Stomach (tissue), 8 donors: ENCODE measurements at regions not wholly inside any gene's neighbourhood (a gene's known extent, or its start where the extent isn't known, plus 50 kb on each side); places are given as distances from the start of the nearest gene placed in this dataset.

ENCODE experiments used
- DNase-seq, 2 donors: peaks; one replicate each; pipeline versions ENCODE4 v3.0.0 to v3.0.0-alpha.2; 2013 to 2019
- H3K27ac ChIP-seq, 5 donors: fragments of 200-600 bp in 4 of 5; sonication (generic) in 4 of 5; one replicate each; pipeline ENCODE4 v1.5.1; 2013 to 2019; ENCODE audit warnings: mild to moderate bottlenecking in 1 of 5, moderate library complexity in 1 of 5
- H3K27me3 ChIP-seq, 3 donors: fragments of 200-600 bp; sonication (generic); one replicate each; pipeline ENCODE4 v1.5.1; 2017 to 2019; ENCODE audit warnings: mixed run types in 1 of 3
- H3K36me3 ChIP-seq, 4 donors: fragments of 200-600 bp; sonication (generic); 1 replicate in 3 of 4; 2 replicates in 1 of 4; pipeline ENCODE4 v1.5.1; 2016 to 2019
- H3K4me1 ChIP-seq, 4 donors: fragments of 200-600 bp; sonication (generic); one replicate each; pipeline ENCODE4 v1.5.1; 2016 to 2019
- H3K4me3 ChIP-seq, 4 donors: fragments of 200-600 bp; sonication (generic) in 3 of 4; one replicate each; pipeline ENCODE4 v1.5.1; 2016 to 2019; ENCODE audit warnings: mild to moderate bottlenecking in 1 of 4
- H3K9me3 ChIP-seq, 4 donors: fragments of 200-600 bp; sonication (generic); one replicate each; pipeline ENCODE4 v1.5.1; 2016 to 2019
- CTCF ChIP-seq, 7 experiments: fragments of 450-650 bp in 4 of 7; fragments of 200-600 bp in 3 of 7; sonication (generic) in 3 of 7; IDR thresholded peaks; one replicate each; pipeline ENCODE4 v1.5.1; 2016 to 2019; ENCODE audit warnings: antibody characterized with exemption in 7 of 7, control low read depth in 2 of 7, mild to moderate bottlenecking in 1 of 7
- EP300 ChIP-seq: sonication (generic); formaldehyde crosslinking; IDR thresholded peaks from one replicate; pipeline ENCODE4 v1.6.1; 2017; ENCODE audit warnings: antibody characterized with exemption
- POLR2A ChIP-seq, 4 donors: fragments of 450-650 bp; IDR thresholded peaks; one replicate each; pipeline ENCODE4 v1.6.1; 2016; ENCODE audit warnings: antibody characterized with exemption in 4 of 4, control low read depth in 2 of 4, mild to moderate bottlenecking in 1 of 4, moderate library complexity in 1 of 4
- POLR2AphosphoS5 ChIP-seq, 3 donors: sonication (generic); formaldehyde crosslinking; IDR thresholded peaks; one replicate each; pipeline ENCODE4 v1.6.1; 2016; ENCODE audit warnings: antibody characterized with exemption in 3 of 3
- WGBS, 5 donors: extraction: QIAGEN DNeasy Blood & Tissue Kit in 3 of 5; methylation state at CpG; one replicate each; pipeline versions ENCODE4 v1.1.5 to v1.1.7; 2013 to 2018; 5-methylcytosine and 5-hydroxymethylcytosine counted together
- intact Hi-C: fragments of 100-400 bp; cut with DNase I; formaldehyde crosslinking; loops from one replicate; pipeline ENCODE4 v1.15.1; 2023; ENCODE audit warnings: low total_unique reads
- donor health status: healthy with polysubstance abuse.
- donor health status: Bipolar disorder and iron deficiency.
- donor health status: healthy.

GRCh38 chr2:104746858-104747257, 107.1 kb upstream of the POU3F3 start:
- no peaks in the 10 kb centered on the region for H3K4me1 ChIP-seq
- intact Hi-C loops = no loop called here
- DNase-seq = no peak
- H3K27ac ChIP-seq = no peak overlapping the region
- WGBS, 5 donors = 82 to 89% (median 85%) methylated on average over 24 of the region's 24 CpGs
- peaks cover 0 to 13% (median 0%) of the 10 kb centered on the region in 3 donors for H3K27me3 ChIP-seq
- no peaks in the 10 kb centered on the region for H3K36me3 ChIP-seq
- TF ChIP-seq POLR2A (IDR thresholded peaks at IDR 0.05) = no peak
- no peak overlapping the region for H3K4me3 ChIP-seq
- no peaks in the 10 kb centered on the region for H3K9me3 ChIP-seq

- no peaks in the 10 kb centered on the region for H3K9me3 ChIP-seq
- no peak for TF ChIP-seq POLR2A (IDR thresholded peaks at IDR 0.05)
- no peak for TF ChIP-seq EP300
- no peak for TF ChIP-seq POLR2AphosphoS5 (IDR thresholded peaks at IDR 0.05)
- no peak for TF ChIP-seq CTCF (IDR thresholded peaks at IDR 0.05)
- H3K4me1 ChIP-seq = no peaks in the 10 kb centered on the region
- no peak overlapping the region for H3K27ac ChIP-seq
- intact Hi-C loops = no loop called here
- H3K36me3 ChIP-seq = no peaks in the 10 kb centered on the region
- no peak overlapping the region for H3K4me3 ChIP-seq
- DNase-seq = no peak
- 56 to 75% (median 62%) methylated on average over 4 to 6 of the region's 6 CpGs for WGBS, 5 donors
- peaks cover 0 to 18% (median under 1%) of the 10 kb centered on the region in 3 donors for H3K27me3 ChIP-seq
These were observed 104.0 kb upstream of the POU3F3 start for GRCh38 chr2:104749856-104750460.

GRCh38 chr2:104752504-104752903, 101.4 kb upstream of the POU3F3 start:
- Histone ChIP-seq H3K27me3 (peaks cover 0 to 19% (median 4%) of the 10 kb centered on the region in 3 donors), H3K4me1 (no peaks in the 10 kb centered on the region), H3K36me3 (no peaks in the 10 kb centered on the region), H3K27ac (no peak overlapping the region), H3K9me3 (no peaks in the 10 kb centered on the region), H3K4me3 (no peak overlapping the region)
- intact Hi-C loops = no loop called here
- no peak for TF ChIP-seq POLR2AphosphoS5 (IDR thresholded peaks at IDR 0.05)
- no peak for TF ChIP-seq POLR2A (IDR thresholded peaks at IDR 0.05)
- TF ChIP-seq EP300 = no peak
- TF ChIP-seq CTCF (IDR thresholded peaks at IDR 0.05) = no peak
- no peak for DNase-seq
- 62 to 81% (median 76%) methylated on average over 9 of the region's 9 CpGs for WGBS, 5 donors

- intact Hi-C loops = no loop called here
- WGBS, 5 donors = 74 to 82% (median 76%) methylated on average over 26 of the region's 26 CpGs
These were observed 98.7 kb upstream of the POU3F3 start for GRCh38 chr2:104755026-104755878.

More at GRCh38 chr2:104755026-104755878, 98.7 kb upstream of the POU3F3 start:
- Histone ChIP-seq H3K27ac (no peak overlapping the region), H3K27me3 (peaks cover 0 to 16% (median 4%) of the 10 kb centered on the region in 3 donors), H3K9me3 (no peaks in the 10 kb centered on the region), H3K36me3 (no peaks in the 10 kb centered on the region), H3K4me1 (no peaks in the 10 kb centered on the region), H3K4me3 (no peak overlapping the region)
- TF ChIP-seq POLR2AphosphoS5 (IDR thresholded peaks at IDR 0.05) = no peak
- TF ChIP-seq EP300 = no peak
- no peak for TF ChIP-seq CTCF (IDR thresholded peaks at IDR 0.05)
- TF ChIP-seq POLR2A (IDR thresholded peaks at IDR 0.05) = no peak
- no peak for DNase-seq
